ENCODE measurements at regions not wholly inside any gene's neighbourhood (a gene's known extent, or its start where the extent isn't known, plus 50 kb on each side); places are given as distances from the start of the nearest gene placed in this dataset.
A peak's percentile ranks its signal among the peaks of the same experiment; 100 is the strongest.

DNA sequence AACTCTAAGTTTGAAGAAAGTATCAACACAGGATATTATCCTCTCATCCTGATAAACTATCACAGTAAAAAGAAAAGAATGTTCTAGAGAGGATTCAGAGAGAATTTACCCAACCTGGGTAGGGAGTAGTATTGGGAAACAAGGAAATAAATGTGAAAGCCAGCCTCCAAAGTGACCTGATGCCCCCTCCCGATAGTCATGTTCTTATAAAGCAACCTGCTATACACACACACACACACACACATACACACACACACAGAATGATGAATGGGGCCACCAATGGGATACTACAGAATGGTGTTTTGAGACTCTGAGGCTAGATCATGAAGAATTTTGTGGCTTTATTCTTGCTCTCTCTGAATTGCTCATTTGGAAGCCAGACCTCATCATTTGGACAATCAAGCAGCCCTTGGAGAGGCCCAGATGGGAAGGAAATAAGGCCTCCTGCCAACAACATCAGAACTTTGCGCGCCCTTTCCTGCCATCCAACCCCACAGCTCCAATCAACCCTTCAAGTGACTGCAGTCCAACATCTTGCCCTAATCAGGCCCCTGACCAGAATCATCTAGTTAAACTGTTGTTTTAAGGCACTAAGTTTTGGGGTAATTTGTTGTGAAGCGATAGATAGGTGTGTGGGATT, 807.9 kb upstream of the ARGLU1 start:
- peaks cover 2% of the 10 kb centered on the region for H3K27me3 Mint-ChIP-seq (ENCODE audit: low read depth)
- no peaks in the 10 kb centered on the region for H3K9me3 Mint-ChIP-seq (ENCODE audit: low read depth)
- no peak for DNase-seq (ENCODE audit: low spot score)
- no peak overlapping the region for H3K4me3 Mint-ChIP-seq (ENCODE audit: unreplicated experiment)
- no peak for TF ChIP-seq CTCF (IDR thresholded peaks at IDR 0.05)
- H3K4me1 Mint-ChIP-seq (ENCODE audit: low read depth), result peaks cover 7% of the 10 kb centered on the region
- H3K36me3 Mint-ChIP-seq (ENCODE audit: low read depth), result no peaks in the 10 kb centered on the region
- H3K27ac Mint-ChIP-seq (ENCODE audit: unreplicated experiment), result no peak overlapping the region

DNA sequence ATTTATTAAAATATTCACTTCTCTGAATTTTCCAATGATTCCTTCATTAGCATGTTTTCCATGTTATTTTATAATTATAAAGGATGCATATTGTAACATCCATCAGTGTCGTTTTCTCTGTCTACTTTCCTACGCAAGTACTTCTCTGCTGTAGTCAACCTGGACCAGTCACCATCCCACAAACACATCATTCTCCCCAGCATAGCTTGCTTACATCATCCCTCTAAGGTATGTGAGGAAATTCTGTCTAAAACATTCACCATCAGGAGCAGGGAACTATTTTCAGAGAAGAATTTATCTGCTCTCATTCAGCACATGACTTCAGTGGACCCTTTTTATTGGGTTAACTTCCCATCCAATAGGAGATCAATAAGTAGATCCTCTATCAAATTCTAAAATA, 806.1 kb upstream of the ARGLU1 start:
- Mint-ChIP-seq H3K9me3 (ENCODE audit: low read depth) (no peaks in the 10 kb centered on the region), H3K4me1 (ENCODE audit: low read depth) (peaks cover 18% of the 10 kb centered on the region), H3K27me3 (ENCODE audit: low read depth) (no peaks in the 10 kb centered on the region), H3K27ac (ENCODE audit: unreplicated experiment) (no peak overlapping the region), H3K36me3 (ENCODE audit: low read depth) (no peaks in the 10 kb centered on the region), H3K4me3 (ENCODE audit: unreplicated experiment) (no peak overlapping the region)
- no peak for DNase-seq (ENCODE audit: low spot score)
- no peak for TF ChIP-seq CTCF (IDR thresholded peaks at IDR 0.05)

- Mint-ChIP-seq H3K27ac (ENCODE audit: unreplicated experiment) (no peak overlapping the region), H3K4me3 (ENCODE audit: unreplicated experiment) (no peak overlapping the region), H3K4me1 (ENCODE audit: low read depth) (peaks cover 18% of the 10 kb centered on the region), H3K27me3 (ENCODE audit: low read depth) (no peaks in the 10 kb centered on the region), H3K9me3 (ENCODE audit: low read depth) (no peaks in the 10 kb centered on the region), H3K36me3 (ENCODE audit: low read depth) (no peaks in the 10 kb centered on the region)
- DNase-seq (ENCODE audit: low spot score), result no peak
- TF ChIP-seq CTCF (IDR thresholded peaks at IDR 0.05), result peak; percentile 77
These were observed 805.6 kb upstream of the ARGLU1 start for GRCh38 chr13:107373551-107373950.

DNA sequence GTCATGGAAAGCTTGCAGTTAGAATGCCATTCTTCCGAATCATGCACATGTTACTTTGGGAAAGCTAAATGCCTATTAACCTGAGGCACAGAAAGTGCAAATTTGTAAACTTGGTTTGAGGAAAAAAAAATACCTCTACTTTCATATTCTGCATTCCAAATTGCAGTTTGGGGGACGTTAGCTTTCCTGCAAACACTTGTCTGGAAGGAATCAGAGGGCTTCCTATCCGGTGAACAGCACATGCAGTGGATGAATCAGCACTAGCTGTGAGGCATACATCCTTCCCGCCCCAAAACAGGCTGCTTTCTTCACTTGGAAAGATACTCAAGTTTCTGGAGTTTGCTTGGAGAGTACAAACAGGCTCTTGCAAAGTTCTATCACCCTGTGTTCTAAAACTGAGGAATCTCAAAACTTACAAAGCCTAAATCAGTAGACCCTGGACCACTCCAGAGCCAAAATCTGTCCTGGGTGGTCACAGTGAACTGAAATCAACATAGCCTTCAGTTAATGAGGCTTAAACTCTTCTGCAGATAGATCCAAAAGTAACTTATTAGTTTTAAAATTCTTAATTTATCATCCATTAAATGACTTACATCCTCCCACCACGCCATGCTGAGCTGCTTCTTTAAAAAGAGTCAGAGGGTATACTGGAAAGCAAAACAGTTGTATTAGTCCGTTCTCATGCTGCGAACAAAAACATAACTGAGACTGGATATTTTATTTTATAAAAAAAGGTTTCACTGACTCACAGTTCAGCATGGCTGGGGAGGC, 802.3 kb upstream of the ARGLU1 start:
- no peak for DNase-seq (ENCODE audit: low spot score)
- no peaks in the 10 kb centered on the region for H3K9me3 Mint-ChIP-seq (ENCODE audit: low read depth)

GRCh38 chr13:107367258-107367657, 799.3 kb upstream of the ARGLU1 start:
- Mint-ChIP-seq H3K27ac (ENCODE audit: unreplicated experiment) (no peak overlapping the region), H3K27me3 (ENCODE audit: low read depth) (peaks cover 4% of the 10 kb centered on the region), H3K36me3 (ENCODE audit: low read depth) (no peaks in the 10 kb centered on the region), H3K9me3 (ENCODE audit: low read depth) (no peaks in the 10 kb centered on the region), H3K4me3 (ENCODE audit: unreplicated experiment) (no peak overlapping the region), H3K4me1 (ENCODE audit: low read depth) (peaks cover 12% of the 10 kb centered on the region)
- no peak for TF ChIP-seq CTCF (IDR thresholded peaks at IDR 0.05)
- no peak for DNase-seq (ENCODE audit: low spot score)

More for the DNA sequence above, 802.3 kb upstream of the ARGLU1 start:
- peaks cover under 1% of the 10 kb centered on the region for H3K27me3 Mint-ChIP-seq (ENCODE audit: low read depth)
- no peak overlapping the region for H3K4me3 Mint-ChIP-seq (ENCODE audit: unreplicated experiment)
- no peak for TF ChIP-seq CTCF (IDR thresholded peaks at IDR 0.05)
- no peaks in the 10 kb centered on the region for H3K36me3 Mint-ChIP-seq (ENCODE audit: low read depth)
- H3K27ac Mint-ChIP-seq (ENCODE audit: unreplicated experiment), result peak overlapping the region; percentile 42
- peaks cover 18% of the 10 kb centered on the region for H3K4me1 Mint-ChIP-seq (ENCODE audit: low read depth)

Data from chondrocyte (in vitro differentiated cells).